Stimulated activated effector memory CD8-positive, alpha-beta T cell treated with anti-CD3 and anti-CD28 coated beads, Interleukin-12 subunit alpha, Interleukin-12 subunit beta, amount 100 ng/mL, for 72 hours (primary cell): ENCODE measurements at regions not wholly inside any gene's neighbourhood (a gene's known extent, or its start where the extent isn't known, plus 50 kb on each side); places are given as distances from the start of the nearest gene placed in this dataset.

Experiments
- ATAC-seq: fragments of 150-1000 bp; cut with Tn5 transposase; 2 replicates; pipeline ENCODE4 v1.10.0; 2021
- DNase-seq, 2 donors: peaks; one replicate each; pipeline ENCODE4 v3.0.0; 2021 to 2022; ENCODE audit warnings: low spot score in 2 of 2
- H3K27ac Mint-ChIP-seq: one replicate; pipeline ENCODE4 v1.8.0; 2022; ENCODE audit warnings: mild to moderate bottlenecking, mixed read lengths
- H3K36me3 Mint-ChIP-seq: one replicate; pipeline ENCODE4 v1.8.0; 2022; ENCODE audit warnings: mild to moderate bottlenecking, mixed read lengths
- H3K4me1 Mint-ChIP-seq: one replicate; pipeline ENCODE4 v1.8.0; 2022; ENCODE audit warnings: mixed read lengths
- H3K4me3 Mint-ChIP-seq: one replicate; pipeline ENCODE4 v1.8.0; 2022; ENCODE audit warnings: mild to moderate bottlenecking, mixed read lengths
- H3K9me3 Mint-ChIP-seq: one replicate; pipeline ENCODE4 v1.8.0; 2022; ENCODE audit warnings: mixed read lengths

DNA sequence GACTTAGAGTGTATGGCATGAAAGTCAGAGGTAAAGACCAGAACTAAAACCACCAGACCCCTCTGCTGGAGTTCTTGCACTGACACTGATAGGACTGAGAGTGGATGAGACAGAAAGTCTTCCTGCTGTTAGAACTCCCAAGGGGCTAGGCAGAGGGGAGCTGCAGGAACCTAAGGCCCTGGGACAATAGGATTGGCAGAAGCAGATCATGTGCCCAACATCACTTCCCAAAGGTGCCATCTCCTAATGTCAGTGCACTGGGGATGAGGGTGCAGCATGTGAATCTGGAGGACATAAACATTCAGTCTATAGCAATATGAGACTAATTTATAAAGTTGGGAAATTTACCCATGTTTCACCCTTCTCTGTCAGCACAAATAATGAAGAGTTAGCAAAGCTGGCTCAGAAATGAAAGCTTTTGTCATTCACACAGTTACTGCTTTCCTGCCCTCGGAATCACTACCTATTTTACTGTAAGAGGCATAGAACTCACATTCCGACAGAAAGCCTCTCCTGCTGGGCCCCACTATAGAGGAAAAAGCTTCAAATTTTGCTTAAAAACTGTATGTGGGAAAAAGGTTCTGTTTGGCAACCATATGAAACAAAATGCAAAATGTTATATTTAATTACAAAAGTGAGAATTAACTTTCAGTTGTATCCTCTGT is 49.9 kb upstream of the SSX2IP start:
- Mint-ChIP-seq H3K9me3 (no peaks in the 10 kb centered on the region), H3K4me3 (no peak overlapping the region), H3K36me3 (no peaks in the 10 kb centered on the region), H3K4me1 (peaks cover 18% of the 10 kb centered on the region), H3K27ac (no peak overlapping the region)
- ATAC-seq (no peak), DNase-seq (no peak)
